ENCODE measurements at regions not wholly inside any gene's neighbourhood (a gene's known extent, or its start where the extent isn't known, plus 50 kb on each side); places are given as distances from the start of the nearest gene placed in this dataset.

DNA sequence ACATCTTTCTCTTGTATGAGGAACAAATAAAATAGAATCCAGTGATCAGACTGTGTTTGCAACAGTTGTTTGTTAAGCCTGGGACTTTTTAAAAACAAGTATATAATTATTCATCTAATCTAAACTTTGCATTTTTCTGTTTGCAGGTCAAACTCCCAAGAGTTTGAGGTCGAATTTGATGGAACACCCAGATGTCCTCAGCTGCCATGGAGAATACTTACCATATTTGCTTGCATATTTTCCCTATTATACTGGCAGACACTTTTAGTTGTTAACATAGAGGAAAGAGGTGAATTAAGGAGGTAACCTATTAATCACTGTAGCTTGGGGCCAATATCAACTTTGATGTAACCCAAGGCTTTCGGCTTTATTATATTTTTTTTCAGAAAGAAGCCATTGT is 401.5 kb upstream of the DIPK2B start:
- TF ChIP-seq POLR2A (IDR thresholded peaks at IDR 0.05; ENCODE audit: low read depth, low read length): no peak
- TF ChIP-seq POLR2AphosphoS5 (IDR thresholded peaks at IDR 0.05; ENCODE audit: low read depth, low read length): no peak
